ENCODE measurements at regions not wholly inside any gene's neighbourhood (a gene's known extent, or its start where the extent isn't known, plus 50 kb on each side); places are given as distances from the start of the nearest gene placed in this dataset.
A peak's percentile ranks its signal among the peaks of the same experiment; 100 is the strongest.

DNA sequence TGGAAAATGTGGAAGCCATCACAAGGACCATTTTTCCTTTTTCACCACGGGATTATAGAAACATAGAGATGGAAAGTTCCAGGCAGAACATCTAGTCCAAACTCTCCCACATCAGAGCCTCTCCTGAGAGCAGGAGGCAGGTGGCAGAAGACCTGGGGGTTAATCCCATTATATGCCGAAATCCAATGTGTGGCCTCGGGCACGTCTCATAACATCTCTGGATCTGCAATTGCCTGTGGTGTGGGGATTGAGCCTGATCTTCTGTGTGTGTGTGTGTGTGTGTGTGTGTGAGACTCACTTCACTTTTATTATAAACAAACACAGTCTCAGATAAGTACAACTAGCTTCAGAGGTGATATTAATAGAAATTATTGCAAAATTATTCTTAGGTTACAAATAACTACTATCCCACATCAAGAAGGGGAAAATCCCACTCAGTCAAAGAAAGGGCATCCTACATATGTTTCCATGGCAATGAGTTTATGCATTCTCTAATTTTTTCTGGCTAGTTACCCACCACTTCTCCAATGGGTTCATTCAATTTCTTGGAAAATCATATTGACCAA is 199.1 kb downstream of the FOXL1 start:
- peak; percentile 81 for DNase-seq

DNA sequence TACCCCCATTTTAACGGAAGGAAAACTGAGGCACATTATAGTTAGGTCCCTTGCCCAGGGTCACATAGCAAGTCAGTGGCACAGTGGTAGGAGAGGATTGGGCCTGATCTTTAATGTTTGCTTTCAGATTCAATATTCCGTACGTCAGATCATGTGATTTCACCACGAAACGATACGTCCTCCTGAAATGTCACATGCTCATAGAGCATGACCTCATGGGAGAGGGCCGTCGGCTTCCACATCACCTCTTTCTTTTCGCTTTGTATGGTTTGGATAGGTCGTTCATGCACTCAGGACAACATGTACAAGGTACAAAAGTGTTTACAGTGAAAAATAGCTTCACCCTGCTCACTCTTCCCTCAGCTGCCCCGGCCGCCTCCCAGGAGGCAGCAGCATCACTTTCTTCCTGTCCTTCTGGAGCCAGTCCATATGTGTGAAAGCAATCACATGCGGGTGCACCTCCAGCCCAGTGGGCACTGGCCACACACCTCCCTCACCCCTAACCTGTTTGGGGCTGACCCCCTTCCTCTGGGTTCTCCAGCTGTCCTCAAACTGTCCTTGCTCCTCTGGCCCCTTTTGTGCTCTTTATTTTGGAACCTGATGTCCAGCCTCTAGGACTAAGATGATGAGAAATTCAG is 199.9 kb downstream of the FOXL1 start:
- no peak for DNase-seq

GRCh38 chr16:86778978-86779377 is 200.6 kb downstream of the FOXL1 start:
- no peak for DNase-seq

DNA sequence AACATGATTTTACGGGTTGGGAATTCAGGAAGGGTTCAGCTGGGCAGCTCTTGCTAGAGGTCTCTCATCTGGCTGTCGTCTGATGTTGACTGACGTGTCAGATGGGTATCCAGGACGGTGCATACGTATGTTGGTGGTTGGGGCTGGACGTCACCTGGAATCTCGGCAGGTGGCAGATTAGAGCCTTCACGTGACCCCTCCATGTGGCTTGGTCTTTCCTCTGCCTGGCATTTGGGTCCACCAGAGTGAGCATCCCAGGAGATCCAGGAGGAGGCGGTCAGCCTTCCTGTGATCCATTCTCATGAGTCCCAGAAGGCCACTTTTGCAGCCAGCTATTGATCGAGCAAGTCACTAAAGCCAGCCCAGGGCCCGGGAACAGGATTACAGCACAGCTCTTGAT is 202.7 kb downstream of the FOXL1 start:
- no peak for DNase-seq

DNA sequence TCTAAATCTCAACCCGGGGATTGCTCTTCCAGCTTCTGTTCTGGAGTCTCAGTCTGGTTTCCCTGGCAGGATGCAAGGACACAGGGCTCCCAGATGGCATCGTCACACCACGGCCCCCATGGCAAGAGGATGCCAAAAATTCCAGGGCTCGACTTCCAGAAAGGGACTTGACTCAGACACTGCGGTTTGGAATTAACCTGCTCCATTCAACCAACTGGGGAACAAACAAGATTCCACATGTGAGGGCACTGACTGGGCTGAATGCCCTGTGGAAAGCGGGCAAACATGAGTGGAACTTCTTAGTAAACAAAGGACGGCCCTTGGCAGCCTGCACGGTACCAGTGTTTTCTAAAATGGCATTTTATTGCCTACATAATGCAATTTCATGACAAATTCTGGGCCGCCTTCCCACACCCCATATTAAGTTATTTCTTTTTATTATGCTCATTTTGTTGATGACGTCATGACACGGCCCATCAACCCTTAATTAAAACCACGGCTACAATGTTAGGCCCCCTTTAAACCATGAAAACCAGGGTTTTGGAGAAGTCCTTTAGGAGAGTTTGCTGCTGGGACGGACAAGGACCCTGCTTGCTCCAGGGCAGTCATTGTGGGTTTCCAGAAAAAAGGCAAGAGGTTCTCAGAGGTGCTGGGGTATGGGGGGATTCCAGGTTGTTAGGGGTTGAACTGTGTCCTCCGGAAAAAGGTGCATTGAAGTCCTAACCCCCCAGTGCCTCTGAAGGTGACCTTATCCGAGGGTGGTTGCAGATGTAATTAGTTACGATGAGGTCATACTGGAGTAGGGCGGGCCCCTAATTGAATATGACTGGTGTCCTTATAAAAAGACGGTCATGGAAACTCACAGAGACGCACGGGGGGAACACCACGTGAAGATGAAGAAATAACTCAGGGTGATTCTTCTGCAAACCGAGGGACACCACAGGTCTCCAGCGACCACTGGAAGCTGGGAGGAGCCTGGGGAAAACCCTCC is 205.6 kb downstream of the FOXL1 start:
- DNase-seq: no peak

DNA sequence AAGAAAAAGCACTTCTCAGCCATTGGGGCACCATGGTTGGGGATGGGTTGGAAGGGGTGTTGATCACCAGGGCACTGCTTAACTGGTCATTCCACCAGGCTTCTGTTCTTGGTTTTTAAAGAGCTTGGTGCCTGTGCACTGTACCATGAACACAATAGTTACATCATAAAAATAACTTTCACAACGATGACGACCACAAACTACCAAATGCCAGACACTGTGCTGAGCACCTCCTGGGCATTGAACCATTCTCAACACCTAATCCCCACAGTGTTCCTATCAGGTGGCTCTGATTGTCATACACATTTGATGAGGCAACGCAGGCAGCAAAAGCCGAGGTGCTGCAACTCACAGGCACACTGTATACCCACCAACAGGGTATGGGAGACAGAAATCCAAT is 208.0 kb downstream of the FOXL1 start:
- DNase-seq: no peak

DNA sequence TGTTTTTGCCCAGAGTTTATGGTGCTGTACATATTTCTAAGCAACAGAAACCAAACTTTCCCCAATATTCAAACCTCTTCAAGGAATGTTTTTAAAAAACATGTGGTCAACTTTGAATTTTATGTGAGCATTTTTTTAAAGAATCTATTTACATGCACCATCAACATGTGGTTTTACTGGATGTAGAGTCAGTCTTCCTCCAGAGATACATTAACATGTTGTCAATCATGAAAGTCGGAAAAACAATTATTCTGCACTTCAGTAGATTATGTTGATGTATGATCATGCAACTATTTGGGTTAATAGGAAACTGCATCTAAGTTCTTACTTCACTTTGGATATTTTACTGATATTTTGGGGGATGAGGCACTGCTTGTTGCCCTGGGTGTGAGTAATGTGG is 208.6 kb downstream of the FOXL1 start:
- DNase-seq: no peak

- no peak for DNase-seq
Measured at GRCh38 chr16:86787538-86787937, 209.2 kb downstream of the FOXL1 start.

GRCh38 chr16:86789621-86790051 is 211.3 kb downstream of the FOXL1 start:
- no peak for DNase-seq

DNA sequence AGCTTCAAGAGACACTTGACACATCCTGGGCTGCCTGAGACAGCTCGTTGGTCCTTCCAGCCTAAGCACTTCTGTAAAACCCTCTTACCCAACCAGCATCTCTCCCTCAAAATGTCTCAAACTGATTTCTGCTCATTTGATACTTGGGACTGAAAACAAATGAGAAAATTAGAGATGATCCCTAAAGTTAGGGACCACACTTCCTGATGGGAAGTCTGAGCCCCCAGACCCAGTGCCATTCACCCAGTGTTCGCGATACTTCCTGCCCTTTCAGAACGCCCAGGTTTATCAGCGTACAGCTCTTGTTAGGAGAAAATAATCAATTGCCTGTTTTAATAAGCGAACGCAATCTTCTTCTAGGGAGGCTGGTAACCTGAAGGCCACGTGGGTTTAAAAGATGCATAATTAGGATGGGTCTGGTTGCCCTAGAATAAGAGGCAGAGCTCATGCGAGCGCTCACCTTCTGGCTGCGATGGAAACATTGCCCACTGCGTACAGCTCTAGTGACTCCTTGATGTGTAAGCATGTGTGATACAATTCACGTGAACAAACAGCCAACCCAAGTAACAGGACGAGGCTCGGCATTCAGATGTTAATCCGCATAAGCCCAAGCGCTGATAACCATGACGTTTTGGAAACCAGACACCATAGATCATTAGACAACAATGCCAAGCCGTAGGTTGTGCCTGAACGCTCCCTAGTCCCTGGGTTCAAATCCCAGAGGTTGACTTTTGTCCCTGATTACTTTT is 213.1 kb downstream of the FOXL1 start:
- DNase-seq: peak; percentile 44

- DNase-seq: no peak
Measured at GRCh38 chr16:86794216-86794864, 216.0 kb downstream of the FOXL1 start.

DNA sequence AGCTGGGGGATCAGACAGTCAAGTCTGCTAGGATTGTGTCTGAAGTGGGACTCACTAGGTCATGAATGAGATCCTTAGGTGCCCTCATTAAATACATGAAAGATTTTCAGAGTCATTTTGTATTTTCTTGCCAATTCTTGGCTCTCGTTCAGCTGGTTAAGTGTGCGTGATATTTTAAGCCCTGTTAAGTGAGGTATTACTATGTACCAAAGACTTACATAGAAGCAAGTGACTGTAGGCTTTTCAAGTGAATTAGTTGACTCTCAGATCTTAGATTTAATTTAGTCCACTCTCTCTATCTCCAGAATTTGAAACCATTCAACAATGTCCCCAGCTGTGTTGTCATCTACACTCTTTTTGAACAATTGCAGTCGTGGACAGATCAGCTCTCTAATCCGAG is 219.4 kb downstream of the FOXL1 start:
- DNase-seq: no peak

DNA sequence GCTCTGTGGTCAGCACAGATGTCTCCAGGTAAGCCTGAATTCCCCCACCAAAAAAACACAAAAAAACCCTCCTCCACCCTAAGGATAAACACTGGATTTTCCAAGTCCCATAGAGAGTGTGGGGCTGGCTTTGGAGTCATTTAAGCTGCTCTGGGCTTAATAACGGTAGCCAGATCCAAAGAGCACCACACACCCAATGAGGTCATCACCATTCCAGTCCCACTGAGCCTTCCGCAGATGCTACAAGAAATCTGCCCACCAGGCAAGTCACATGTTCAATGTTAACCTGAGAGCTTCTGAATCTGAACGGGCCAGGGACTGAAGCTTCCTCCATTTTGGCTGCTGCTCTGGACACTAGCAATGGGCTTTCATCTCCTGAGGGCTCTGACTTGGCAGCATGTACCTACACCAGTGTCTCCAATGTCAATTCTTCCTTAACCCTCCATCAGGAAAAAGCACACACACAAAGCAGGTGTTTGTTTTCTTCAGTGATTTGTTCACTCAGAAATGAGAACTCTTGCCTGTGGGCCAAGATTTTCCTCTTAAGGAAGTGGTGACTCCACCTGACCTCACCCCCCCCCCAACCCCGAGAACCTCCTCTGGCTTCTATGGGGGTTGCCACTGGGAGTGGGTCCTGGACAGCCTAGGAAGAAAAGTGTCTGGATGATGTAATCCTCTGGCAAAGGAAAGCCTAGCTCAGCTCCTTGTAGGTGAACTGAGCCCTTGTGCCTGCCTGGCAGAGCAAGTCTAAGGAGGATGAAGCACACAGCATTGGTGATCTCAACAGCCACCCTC is 220.1 kb downstream of the FOXL1 start:
- DNase-seq: no peak

GRCh38 chr16:86799367-86799766 is 221.0 kb downstream of the FOXL1 start:
- no peak for DNase-seq

- DNase-seq: no peak
Measured at GRCh38 chr16:86800894-86801293, 222.5 kb downstream of the FOXL1 start.

- no peak for DNase-seq
Measured at GRCh38 chr16:86802013-86802412, 223.7 kb downstream of the FOXL1 start.

DNA sequence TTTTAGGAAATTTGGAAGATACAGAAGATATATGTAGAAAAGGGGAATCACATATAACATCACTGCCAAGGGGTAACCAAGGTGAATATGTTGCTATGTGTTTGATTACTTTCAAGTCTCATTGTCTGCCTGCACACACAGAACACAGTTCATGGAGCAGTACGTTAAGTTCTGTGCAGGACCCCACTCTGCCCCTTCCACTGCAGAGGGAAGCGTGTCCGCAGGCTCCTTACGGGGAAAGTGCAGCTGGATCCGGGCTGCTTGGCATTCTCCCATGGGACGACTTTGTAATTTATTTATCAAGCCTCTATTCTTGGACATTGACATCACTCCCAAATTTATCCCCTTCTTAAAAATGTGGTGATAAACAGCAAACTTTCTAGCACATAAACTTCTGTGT is 226.8 kb downstream of the FOXL1 start:
- no peak for DNase-seq

DNA sequence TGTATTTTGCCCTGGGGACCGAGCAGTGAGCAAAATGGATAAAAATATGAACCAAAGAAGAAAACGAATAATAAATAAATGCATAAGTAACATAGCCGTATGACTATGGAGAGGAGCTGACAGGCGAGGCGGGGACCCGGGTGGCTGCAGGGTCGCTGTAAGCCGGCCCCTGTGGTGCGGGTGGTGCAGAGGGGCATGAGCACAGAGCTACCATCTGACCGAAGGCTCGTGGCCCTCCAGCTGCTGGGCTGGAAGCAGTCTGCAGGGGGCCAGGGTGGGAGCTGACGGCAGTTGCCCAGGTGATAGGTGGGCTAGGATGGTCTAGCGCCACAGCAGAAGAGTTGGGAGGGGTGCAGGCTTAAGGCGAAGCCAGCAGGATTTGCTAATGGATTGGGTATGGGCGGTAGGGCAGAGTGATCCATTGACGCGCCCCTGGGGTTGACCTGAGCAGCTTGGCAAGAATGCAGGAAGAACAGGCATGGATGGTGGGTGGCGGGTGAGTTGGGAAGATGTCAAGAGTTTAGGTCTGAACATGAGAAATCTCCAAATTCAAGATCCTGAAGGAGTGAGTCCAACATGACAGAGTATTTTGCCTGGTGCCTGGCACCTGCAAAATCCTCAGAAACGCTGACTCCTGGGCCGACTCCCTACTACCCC is 228.0 kb downstream of the FOXL1 start:
- DNase-seq: no peak

DNA sequence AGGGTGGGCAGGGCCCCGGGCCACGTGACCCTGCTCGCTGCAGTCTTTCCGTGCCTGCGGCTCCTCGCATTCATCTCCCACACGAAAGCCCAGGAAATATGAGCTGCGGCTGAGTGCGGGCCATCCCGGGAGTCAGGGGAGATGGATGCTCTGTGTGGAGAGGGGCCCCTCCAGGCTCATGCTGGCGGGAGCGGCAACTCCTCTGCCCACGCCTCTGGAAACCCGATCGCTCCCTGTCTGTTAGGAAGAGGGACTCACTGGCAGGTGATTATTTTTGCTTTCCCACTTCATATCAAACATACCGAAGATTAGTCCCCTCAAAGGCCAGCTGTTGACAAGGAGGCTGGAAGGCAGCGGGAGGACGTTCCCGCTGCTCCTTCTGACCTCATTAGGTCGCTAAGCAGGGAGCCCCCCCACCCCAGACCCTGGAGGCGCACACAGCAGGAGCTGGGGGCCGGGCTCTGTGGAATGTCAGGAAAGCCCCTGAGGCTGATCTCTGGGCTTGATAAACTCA is 228.5 kb downstream of the FOXL1 start:
- no peak for DNase-seq

GRCh38 chr16:86808863-86809444 is 230.6 kb downstream of the FOXL1 start:
- no peak for DNase-seq

Measured in NCI-H82 (cell line).